ENCODE measurements at regions not wholly inside any gene's neighbourhood (a gene's known extent, or its start where the extent isn't known, plus 50 kb on each side); places are given as distances from the start of the nearest gene placed in this dataset.

- Histone ChIP-seq H3K27ac (ENCODE audit: insufficient read length, low read depth, low read length) (no peak overlapping the region), H2BK20ac (ENCODE audit: low read depth, low read length, poor library complexity, severe bottlenecking) (no peak overlapping the region), H3K14ac (ENCODE audit: insufficient read depth, low read length) (no peak overlapping the region), H2AK5ac (ENCODE audit: insufficient read length, low read length) (no peak overlapping the region), H2BK5ac (ENCODE audit: insufficient read length, low read length) (no peak overlapping the region), H4K91ac (ENCODE audit: insufficient read length, low read depth, low read length) (no peak overlapping the region), H3T11ph (ENCODE audit: low read length) (no peak overlapping the region), H2AFZ (ENCODE audit: low read length) (no peak overlapping the region), H2BK12ac (ENCODE audit: insufficient read length, low read depth, low read length) (no peak overlapping the region), H3K79me2 (ENCODE audit: insufficient read depth, low read length) (no peaks in the 10 kb centered on the region), H2BK120ac (ENCODE audit: low read depth, low read length, poor library complexity, severe bottlenecking) (no peak overlapping the region), H2BK15ac (ENCODE audit: low read depth, low read length) (no peak overlapping the region), H3K4me2 (ENCODE audit: insufficient read depth, insufficient read length, low read length) (no peak overlapping the region), H3K4ac (ENCODE audit: low read depth, low read length) (no peak overlapping the region), H3K56ac (ENCODE audit: insufficient read length, low read depth, low read length) (no peak overlapping the region), H3K27me3 (ENCODE audit: insufficient read depth, low read length) (no peaks in the 10 kb centered on the region), H3K9me3 (ENCODE audit: control insufficient read depth, low read depth, low read length) (no peaks in the 10 kb centered on the region), H3K4me1 (ENCODE audit: insufficient read depth, low read length) (no peaks in the 10 kb centered on the region), H3K23ac (ENCODE audit: insufficient read length, low read depth, low read length) (no peak overlapping the region), H3K79me1 (ENCODE audit: insufficient read depth, low read depth, low read length, poor library complexity, severe bottlenecking) (no peaks in the 10 kb centered on the region), H3K9ac (ENCODE audit: extremely low read depth, insufficient read length, low read length) (no peak overlapping the region), H4K5ac (ENCODE audit: insufficient read length, low read depth, low read length) (no peak overlapping the region), H4K20me1 (ENCODE audit: control insufficient read depth, insufficient read depth, insufficient read length) (no peaks in the 10 kb centered on the region), H3K23me2 (ENCODE audit: insufficient read length, low read depth, low read length, poor library complexity, severe bottlenecking) (no peaks in the 10 kb centered on the region), H3K18ac (ENCODE audit: insufficient read length, low read depth, low read length) (no peak overlapping the region), H4K8ac (replicated peaks; ENCODE audit: insufficient read length, low read depth, low read length) (no peak overlapping the region)
- DNase-seq = no peak
- Mint-ChIP-seq H3K36me3 (ENCODE audit: insufficient read depth in 1 of 3, low read depth in 3 of 3) (no peaks in the 10 kb centered on the region), H3K4me1 (no peaks in the 10 kb centered on the region), H3K27ac (no peak overlapping the region), H3K27me3 (ENCODE audit: low read depth) (no peaks in the 10 kb centered on the region), H3K4me3 (no peak overlapping the region), H3K9me3 (peaks cover 7 to 8% of the 10 kb centered on the region in 2 experiments; a peak in 4 of 5 replicates)
- TF ChIP-seq, protein P1, sequence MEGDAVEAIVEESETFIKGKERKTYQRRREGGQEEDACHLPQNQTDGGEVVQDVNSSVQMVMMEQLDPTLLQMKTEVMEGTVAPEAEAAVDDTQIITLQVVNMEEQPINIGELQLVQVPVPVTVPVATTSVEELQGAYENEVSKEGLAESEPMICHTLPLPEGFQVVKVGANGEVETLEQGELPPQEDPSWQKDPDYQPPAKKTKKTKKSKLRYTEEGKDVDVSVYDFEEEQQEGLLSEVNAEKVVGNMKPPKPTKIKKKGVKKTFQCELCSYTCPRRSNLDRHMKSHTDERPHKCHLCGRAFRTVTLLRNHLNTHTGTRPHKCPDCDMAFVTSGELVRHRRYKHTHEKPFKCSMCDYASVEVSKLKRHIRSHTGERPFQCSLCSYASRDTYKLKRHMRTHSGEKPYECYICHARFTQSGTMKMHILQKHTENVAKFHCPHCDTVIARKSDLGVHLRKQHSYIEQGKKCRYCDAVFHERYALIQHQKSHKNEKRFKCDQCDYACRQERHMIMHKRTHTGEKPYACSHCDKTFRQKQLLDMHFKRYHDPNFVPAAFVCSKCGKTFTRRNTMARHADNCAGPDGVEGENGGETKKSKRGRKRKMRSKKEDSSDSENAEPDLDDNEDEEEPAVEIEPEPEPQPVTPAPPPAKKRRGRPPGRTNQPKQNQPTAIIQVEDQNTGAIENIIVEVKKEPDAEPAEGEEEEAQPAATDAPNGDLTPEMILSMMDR (conservative IDR thresholded peaks at IDR 0.05) = no peak
- WGBS (ENCODE audit: extremely low coverage, insufficient read length, low lambda C conversion rate) = no CpG with 5 or more reads among the region's 1 CpG
Observed at GRCh38 chr20:55058938-55059337, 583.5 kb downstream of the DOK5 start.

Measured in H9 (cell line).